DND-41 (cell line): ENCODE measurements at regions not wholly inside any gene's neighbourhood (a gene's known extent, or its start where the extent isn't known, plus 50 kb on each side); places are given as distances from the start of the nearest gene placed in this dataset.

Source experiments
- ATAC-seq: fragments of 200-7000 bp; cut with Tn5 transposase; 3 replicates; pipeline ENCODE4 v1.9.1; 2021; ENCODE audit warnings: low read depth; ENCODE audit not compliant: insufficient read depth
- DNase-seq: peaks from one replicate; pipeline ENCODE4 v3.0.0-alpha.2; 2020
- H2AFZ ChIP-seq: 2 replicates; pipeline ENCODE4 v1.6.0; 2012; ENCODE audit warnings: low read depth, low read length
- H3K27ac ChIP-seq: 2 replicates; pipeline ENCODE4 v1.5.1; 2012; ENCODE audit warnings: low read length, inconsistent platforms
- H3K27me3 ChIP-seq: fragments of 200-600 bp; sonication (generic); 2 replicates; pipeline ENCODE4 v1.6.0; 2012; ENCODE audit warnings: low read length, mild to moderate bottlenecking, inconsistent platforms; ENCODE audit not compliant: insufficient read depth, poor library complexity
- H3K36me3 ChIP-seq: 2 replicates; pipeline ENCODE4 v1.5.1; 2012; ENCODE audit warnings: low read length, inconsistent platforms; ENCODE audit not compliant: insufficient read depth
- H3K4me1 ChIP-seq: 2 replicates; pipeline ENCODE4 v1.5.1; 2012; ENCODE audit warnings: mild to moderate bottlenecking, low read length; ENCODE audit not compliant: insufficient read depth
- H3K4me2 ChIP-seq: 2 replicates; pipeline ENCODE4 v1.6.0; 2012; ENCODE audit warnings: mild to moderate bottlenecking, moderate library complexity, low read length, inconsistent platforms; ENCODE audit not compliant: insufficient read depth
- H3K4me3 ChIP-seq, 2 experiments: fragments of 200-600 bp in 1 of 2; shearing (Covaris generic) in 1 of 2; 2 replicates each; pipeline ENCODE4 v1.5.1; 2012 to 2016; ENCODE audit warnings: inconsistent platforms in 2 of 2, low read length in 2 of 2, mild to moderate bottlenecking in 2 of 2, low read depth in 1 of 2, moderate library complexity in 1 of 2
- H3K79me2 ChIP-seq: 2 replicates; pipeline ENCODE4 v1.6.0; 2012; ENCODE audit warnings: low read length, inconsistent platforms; ENCODE audit not compliant: insufficient read depth
- H3K9ac ChIP-seq: 2 replicates; pipeline ENCODE4 v1.6.0; 2012; ENCODE audit warnings: low read depth, mild to moderate bottlenecking, inconsistent platforms, low read length, moderate library complexity
- H3K9me3 ChIP-seq: 2 replicates; pipeline ENCODE4 v1.5.1; 2012; ENCODE audit warnings: low read length, moderate library complexity, mild to moderate bottlenecking, inconsistent platforms; ENCODE audit not compliant: insufficient read depth, severe bottlenecking
- H4K20me1 ChIP-seq: 2 replicates; pipeline ENCODE4 v1.6.0; 2012; ENCODE audit warnings: low read length; ENCODE audit not compliant: insufficient read depth
- CTCF ChIP-seq: IDR thresholded peaks from 2 replicates; pipeline ENCODE4 v1.5.1; 2012; ENCODE audit warnings: borderline replicate concordance, low read length, moderate library complexity, mild to moderate bottlenecking; ENCODE audit not compliant: poor library complexity, severe bottlenecking; ENCODE audit errors: extremely low read depth
- EZH2 ChIP-seq: IDR thresholded peaks from 3 replicates; pipeline ENCODE4 v1.6.1; 2012; ENCODE audit warnings: borderline replicate concordance, low read depth, mild to moderate bottlenecking, moderate library complexity, low read length, inconsistent platforms; ENCODE audit not compliant: severe bottlenecking

- Histone ChIP-seq H3K9ac (no peak overlapping the region), H3K36me3 (no peaks in the 10 kb centered on the region), H3K79me2 (no peaks in the 10 kb centered on the region), H3K9me3 (no peaks in the 10 kb centered on the region), H2AFZ (no peak overlapping the region), H3K4me2 (no peak overlapping the region), H3K27me3 (peaks cover 5% of the 10 kb centered on the region), H4K20me1 (no peaks in the 10 kb centered on the region), H3K4me1 (no peaks in the 10 kb centered on the region), H3K27ac (no peak overlapping the region), H3K4me3 (no peak overlapping the region)
- TF ChIP-seq CTCF (no peak), EZH2 (no peak)
- no peak for DNase-seq
- no peak for ATAC-seq
These were observed 104.9 kb upstream of the EDEM3 start for GRCh38 chr1:184859381-184860105.

- TF ChIP-seq CTCF (no peak), EZH2 (no peak)
- H3K27ac ChIP-seq: no peak overlapping the region
- no peaks in the 10 kb centered on the region for H3K4me1 ChIP-seq
- no peak for DNase-seq
- no peaks in the 10 kb centered on the region for H3K79me2 ChIP-seq
- peaks cover 5% of the 10 kb centered on the region for H3K27me3 ChIP-seq
- no peaks in the 10 kb centered on the region for H4K20me1 ChIP-seq
- H3K9ac ChIP-seq: no peak overlapping the region
- no peak overlapping the region for H3K4me2 ChIP-seq
- H3K9me3 ChIP-seq: no peaks in the 10 kb centered on the region
- no peak overlapping the region for H3K4me3 ChIP-seq
- H2AFZ ChIP-seq: no peak overlapping the region
- ATAC-seq: no peak
- H3K36me3 ChIP-seq: no peaks in the 10 kb centered on the region
These were observed 103.6 kb upstream of the EDEM3 start for GRCh38 chr1:184858288-184858687.

DNA sequence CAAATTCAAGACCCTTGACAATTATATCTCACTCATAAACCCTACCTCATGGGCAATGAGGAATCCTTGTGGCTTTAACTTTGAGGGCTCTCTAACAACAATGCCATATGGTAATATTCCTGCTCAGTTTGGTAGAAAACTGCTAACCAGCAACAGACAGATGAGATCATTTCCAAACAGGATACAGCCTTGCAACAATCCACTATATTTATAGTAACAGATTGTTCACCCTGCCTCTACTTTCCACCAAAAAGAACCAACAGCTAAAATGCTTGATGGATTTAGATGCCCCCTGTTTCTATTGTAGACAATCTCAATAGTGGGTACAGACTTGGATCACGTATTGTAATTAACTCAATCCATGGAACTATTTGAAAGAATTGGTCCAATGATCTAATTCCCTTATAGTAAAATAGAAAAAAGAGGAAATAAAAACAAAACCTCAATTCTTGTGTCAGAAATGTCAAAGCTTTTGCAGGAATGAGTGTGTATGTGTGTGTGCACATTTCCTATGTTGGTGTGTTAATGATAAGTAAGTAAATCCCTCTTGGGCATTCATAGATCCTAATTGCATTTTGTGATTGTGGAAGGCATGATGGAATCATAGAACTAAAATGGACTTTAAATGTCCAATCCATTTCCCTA lies 100.0 kb upstream of the EDEM3 start:
- Histone ChIP-seq H3K9ac (no peak overlapping the region), H3K27me3 (peaks cover 5% of the 10 kb centered on the region), H3K4me2 (no peak overlapping the region), H3K4me1 (no peaks in the 10 kb centered on the region), H3K4me3 (no peak overlapping the region), H2AFZ (no peak overlapping the region), H4K20me1 (no peaks in the 10 kb centered on the region), H3K27ac (no peak overlapping the region), H3K79me2 (no peaks in the 10 kb centered on the region), H3K9me3 (no peaks in the 10 kb centered on the region), H3K36me3 (no peaks in the 10 kb centered on the region)
- no peak for TF ChIP-seq EZH2
- no peak for TF ChIP-seq CTCF
- no peak for ATAC-seq
- DNase-seq: no peak
